Mesenteric fat pad (tissue), 1 donor: ENCODE measurements at regions not wholly inside any gene's neighbourhood (a gene's known extent, or its start where the extent isn't known, plus 50 kb on each side); places are given as distances from the start of the nearest gene placed in this dataset.

ENCODE experiments used
- DNase-seq: peaks from one replicate; pipeline ENCODE4 v3.0.0-alpha.2; 2020; ENCODE audit warnings: low spot score
- donor health status: DM: yes; HTN: yes; CAD: no.

- DNase-seq, result no peak
These were observed 252.2 kb downstream of the ELAVL2 start for GRCh38 chr9:23573800-23574199.

GRCh38 chr9:23577611-23578010 lies 248.4 kb downstream of the ELAVL2 start:
- DNase-seq, result no peak

- no peak for DNase-seq
These were observed 244.1 kb downstream of the ELAVL2 start for GRCh38 chr9:23581931-23582330.

- DNase-seq, result no peak
These were observed 243.2 kb downstream of the ELAVL2 start for GRCh38 chr9:23582836-23583235.

- DNase-seq, result no peak
These were observed 239.1 kb downstream of the ELAVL2 start for GRCh38 chr9:23586906-23587305.

- DNase-seq, result no peak
These were observed 238.6 kb downstream of the ELAVL2 start for GRCh38 chr9:23587433-23587832.

- no peak for DNase-seq
These were observed 238.1 kb downstream of the ELAVL2 start for GRCh38 chr9:23587903-23588302.

- no peak for DNase-seq
These were observed 235.6 kb downstream of the ELAVL2 start for GRCh38 chr9:23590276-23591000.

- DNase-seq, result no peak
These were observed 231.6 kb downstream of the ELAVL2 start for GRCh38 chr9:23594421-23594820.

- no peak for DNase-seq
These were observed 229.0 kb downstream of the ELAVL2 start for GRCh38 chr9:23596913-23597634.

- no peak for DNase-seq
These were observed 227.0 kb downstream of the ELAVL2 start for GRCh38 chr9:23598994-23599393.

- DNase-seq, result no peak
These were observed 222.7 kb downstream of the ELAVL2 start for GRCh38 chr9:23603311-23603710.

- no peak for DNase-seq
These were observed 219.9 kb downstream of the ELAVL2 start for GRCh38 chr9:23606107-23606506.

GRCh38 chr9:23608456-23608855 lies 217.6 kb downstream of the ELAVL2 start:
- no peak for DNase-seq

- no peak for DNase-seq
These were observed 214.2 kb downstream of the ELAVL2 start for GRCh38 chr9:23611869-23612268.

- no peak for DNase-seq
These were observed 210.5 kb downstream of the ELAVL2 start for GRCh38 chr9:23615569-23615968.

GRCh38 chr9:23621188-23621587 lies 204.9 kb downstream of the ELAVL2 start:
- DNase-seq, result no peak

GRCh38 chr9:23621924-23622323 lies 204.1 kb downstream of the ELAVL2 start:
- no peak for DNase-seq

- no peak for DNase-seq
These were observed 203.6 kb downstream of the ELAVL2 start for GRCh38 chr9:23622396-23622795.

GRCh38 chr9:23630488-23630887 lies 195.6 kb downstream of the ELAVL2 start:
- DNase-seq, result no peak

- no peak for DNase-seq
These were observed 190.8 kb downstream of the ELAVL2 start for GRCh38 chr9:23635276-23635675.

- no peak for DNase-seq
These were observed 189.8 kb downstream of the ELAVL2 start for GRCh38 chr9:23636199-23636598.

GRCh38 chr9:23638011-23638410 lies 188.0 kb downstream of the ELAVL2 start:
- DNase-seq, result no peak
